RWPE1 (cell line): ENCODE measurements at regions not wholly inside any gene's neighbourhood (a gene's known extent, or its start where the extent isn't known, plus 50 kb on each side); places are given as distances from the start of the nearest gene placed in this dataset.
A peak's percentile ranks its signal among the peaks of the same experiment; 100 is the strongest.

Source experiments
- CTCF ChIA-PET: fragments of 350-600 bp; sonication (Branson Sonifier 250); formaldehyde crosslinking; extraction: SDS; loops from one replicate; lab custom pipeline; 2021; lab: Yijun Ruan, JAX
- POLR2A ChIA-PET: fragments of 400-600 bp; formaldehyde crosslinking; extraction: SDS; loops from one replicate; lab custom pipeline; 2020; ENCODE audit warnings: antibody characterized with exemption; ENCODE audit not compliant: low non-redundant PET; lab: Yijun Ruan, JAX
- DNase-seq: peaks from one replicate; pipeline ENCODE4 v3.0.0; 2012; ENCODE audit warnings: low spot score
- H3K27ac ChIP-seq: fragments of 450-650 bp; 2 replicates; pipeline ENCODE4 v1.5.1; 2017
- CTCF ChIP-seq: fragments of 450-650 bp; conservative IDR thresholded peaks from 2 replicates; pipeline ENCODE4 v1.5.1; 2017; ENCODE audit warnings: low read depth, mild to moderate bottlenecking

- H3K27ac ChIP-seq, result no peak overlapping the region
- no peak for TF ChIP-seq CTCF
- CTCF ChIA-PET, result interaction anchor here (0.6 kb wide), 1 partner anchor 390 kb away, joined by 3 read pairs; no protein-coding TSS in a partner anchor
- no peak for DNase-seq
- POLR2A ChIA-PET, result no interaction called here
These were observed 355.6 kb downstream of the TNS1 start for GRCh38 chr2:217647226-217647625.

GRCh38 chr2:217645896-217646295, 356.9 kb downstream of the TNS1 start:
- CTCF ChIA-PET, result no interaction called here
- POLR2A ChIA-PET, result no interaction called here
- TF ChIP-seq CTCF, result no peak

GRCh38 chr2:217643789-217644301, 358.9 kb downstream of the TNS1 start:
- POLR2A ChIA-PET, result no interaction called here
- CTCF ChIA-PET, result interaction anchor here (0.7 to 1.1 kb wide), 2 partner anchors 69 to 1315 kb away, joined by 4 to 7 read pairs; no protein-coding TSS in a partner anchor
- H3K27ac ChIP-seq, result no peak overlapping the region
- no peak for DNase-seq
- no peak for TF ChIP-seq CTCF

More at GRCh38 chr2:217645896-217646295, 356.9 kb downstream of the TNS1 start:
- H3K27ac ChIP-seq, result no peak overlapping the region
- peak; percentile 15 for DNase-seq

- ChIA-PET CTCF (interaction anchor here (1.1 kb wide), 1 partner anchor 70 kb away, joined by 4 read pairs; no protein-coding TSS in a partner anchor), POLR2A (no interaction called here)
- no peak overlapping the region for H3K27ac ChIP-seq
- TF ChIP-seq CTCF, result no peak
- no peak for DNase-seq
These were observed 359.9 kb downstream of the TNS1 start for GRCh38 chr2:217642944-217643343.

GRCh38 chr2:217641960-217642359, 360.8 kb downstream of the TNS1 start:
- no peak overlapping the region for H3K27ac ChIP-seq
- no peak for DNase-seq
- POLR2A ChIA-PET, result no interaction called here
- CTCF ChIA-PET, result interaction anchor here (0.6 to 1.6 kb wide), 3 partner anchors 9 to 156 kb away, joined by 3 to 4 read pairs (median 4); no protein-coding TSS in a partner anchor
- no peak for TF ChIP-seq CTCF

- POLR2A ChIA-PET, result no interaction called here
- no peak for TF ChIP-seq CTCF
- H3K27ac ChIP-seq, result no peak overlapping the region
- CTCF ChIA-PET, result interaction anchor here (0.6 kb wide), 1 partner anchor 219 kb away, joined by 3 read pairs; no protein-coding TSS in a partner anchor
- DNase-seq, result no peak
These were observed 363.3 kb downstream of the TNS1 start for GRCh38 chr2:217639481-217639880.
